PC-9 (cell line): ENCODE measurements at regions not wholly inside any gene's neighbourhood (a gene's known extent, or its start where the extent isn't known, plus 50 kb on each side); places are given as distances from the start of the nearest gene placed in this dataset.

Source experiments
- BruUV-seq: library from RNA; stranded (reverse); fragments of 400-500 nt; replicated peaks from 2 replicates; lab custom pipeline; 2021; lab: Mats Ljungman, UMichigan
- CTCF ChIA-PET: fragments of 300-600 bp; sonication (Branson Sonifier 250); formaldehyde crosslinking; loops from one replicate; lab custom pipeline; 2022; ENCODE audit warnings: antibody characterized with exemption; lab: Charles Lee
- POLR2A ChIA-PET: fragments of 300-600 bp; sonication (Branson Sonifier 250); formaldehyde crosslinking; loops from one replicate; lab custom pipeline; 2022; ENCODE audit warnings: antibody characterized with exemption; ENCODE audit not compliant: unreplicated experiment; lab: Charles Lee
- DNase-seq, 2 experiments: peaks; one replicate each; pipeline versions ENCODE4 v3.0.0 to v3.0.0-alpha.2; 2015 to 2022; ENCODE audit warnings: mixed read lengths in 1 of 2
- H2AFZ ChIP-seq: fragments of 200-600 bp; sonication (generic); 2 replicates; pipeline ENCODE4 v1.8.1; 2017; ENCODE audit warnings: antibody characterized with exemption
- H3F3A ChIP-seq: fragments of 200-600 bp; sonication (generic); 2 replicates; pipeline ENCODE4 v1.8.1; 2017; ENCODE audit warnings: antibody characterized with exemption, mild to moderate bottlenecking, low read depth; ENCODE audit not compliant: insufficient read depth
- H3K27ac ChIP-seq: fragments of 200-600 bp; sonication (generic); 2 replicates; pipeline ENCODE4 v1.6.1; 2016; ENCODE audit warnings: mixed run types
- H3K27me3 ChIP-seq: fragments of 200-600 bp; sonication (generic); 2 replicates; pipeline ENCODE4 v1.6.1; 2016; ENCODE audit warnings: low read depth, mixed run types; ENCODE audit not compliant: insufficient read depth
- H3K36me3 ChIP-seq: fragments of 200-600 bp; sonication (generic); 2 replicates; pipeline ENCODE4 v1.6.1; 2016; ENCODE audit warnings: low read depth, mixed run types
- H3K4me1 ChIP-seq: fragments of 200-600 bp; sonication (generic); replicated peaks from 2 replicates; pipeline ENCODE4 v1.6.1; 2016; ENCODE audit warnings: mixed run types; ENCODE audit not compliant: insufficient read depth
- H3K4me2 ChIP-seq: fragments of 200-600 bp; sonication (generic); 2 replicates; pipeline ENCODE4 v1.6.1; 2017; ENCODE audit warnings: mixed run types
- H3K4me3 ChIP-seq: fragments of 200-600 bp; sonication (generic); 2 replicates; pipeline ENCODE4 v1.6.1; 2016; ENCODE audit warnings: mixed run types
- H3K79me2 ChIP-seq: fragments of 200-600 bp; sonication (generic); 2 replicates; pipeline ENCODE4 v1.6.1; 2017; ENCODE audit warnings: low read depth, mixed run types
- H3K9me2 ChIP-seq: fragments of 200-600 bp; sonication (generic); 2 replicates; pipeline ENCODE4 v1.8.1; 2017; ENCODE audit warnings: mild to moderate bottlenecking; ENCODE audit not compliant: insufficient read depth
- H3K9me3 ChIP-seq: fragments of 200-600 bp; sonication (generic); 2 replicates; pipeline ENCODE4 v1.8.1; 2016; ENCODE audit warnings: low read depth; ENCODE audit not compliant: insufficient read depth
- H4K20me1 ChIP-seq: fragments of 200-600 bp; sonication (generic); 2 replicates; pipeline ENCODE4 v1.8.1; 2017; ENCODE audit not compliant: insufficient read depth
- EZH2 ChIP-seq: fragments of 200-600 bp; sonication (generic); IDR thresholded peaks from 2 replicates; pipeline ENCODE4 v1.8.0; 2017; ENCODE audit warnings: antibody characterized with exemption, low read depth
- intact Hi-C: fragments of 100-400 bp; cut with micrococcal nuclease; formaldehyde crosslinking; loops from one replicate; pipeline ENCODE4 v1.10.0; 2022; ENCODE audit not compliant: unreplicated experiment
- TF ChIP-seq, protein P1 (sequence below): fragments of 200-600 bp; sonication (generic); conservative IDR thresholded peaks from 2 replicates; pipeline ENCODE4 v1.6.1; 2017; ENCODE audit warnings: mixed run types, antibody characterized with exemption, mild to moderate bottlenecking, moderate library complexity

DNA sequence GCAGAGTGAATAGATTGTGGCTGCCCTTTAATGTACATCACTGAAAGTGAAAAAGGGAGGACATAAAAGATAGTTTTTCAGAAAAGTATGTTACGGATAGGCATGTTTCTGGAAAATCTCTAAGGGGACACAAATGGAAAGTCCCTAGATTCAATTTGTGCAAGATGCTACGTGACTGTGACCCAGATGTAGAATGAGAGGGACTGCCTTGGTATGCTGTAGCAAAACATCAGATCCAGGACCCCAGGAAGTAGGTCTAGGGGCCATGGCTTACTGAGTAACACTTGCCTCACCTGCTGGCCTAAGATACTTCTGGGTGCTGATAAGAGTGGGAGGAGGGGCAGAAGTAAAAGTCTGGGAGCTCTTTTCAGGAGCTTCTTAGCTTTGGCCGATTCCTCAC lies 191.2 kb upstream of the PHYHIPL start:
- ChIA-PET POLR2A (no interaction called here), CTCF (no interaction called here)
- no peaks in the 10 kb centered on the region for H3K9me3 ChIP-seq
- H3K4me3 ChIP-seq: no peak overlapping the region
- no peaks in the 10 kb centered on the region for H3K79me2 ChIP-seq
- no TSS peak for BruUV-seq
- no peak for DNase-seq
- H3K27ac ChIP-seq: no peak overlapping the region
- TF ChIP-seq, protein P1, sequence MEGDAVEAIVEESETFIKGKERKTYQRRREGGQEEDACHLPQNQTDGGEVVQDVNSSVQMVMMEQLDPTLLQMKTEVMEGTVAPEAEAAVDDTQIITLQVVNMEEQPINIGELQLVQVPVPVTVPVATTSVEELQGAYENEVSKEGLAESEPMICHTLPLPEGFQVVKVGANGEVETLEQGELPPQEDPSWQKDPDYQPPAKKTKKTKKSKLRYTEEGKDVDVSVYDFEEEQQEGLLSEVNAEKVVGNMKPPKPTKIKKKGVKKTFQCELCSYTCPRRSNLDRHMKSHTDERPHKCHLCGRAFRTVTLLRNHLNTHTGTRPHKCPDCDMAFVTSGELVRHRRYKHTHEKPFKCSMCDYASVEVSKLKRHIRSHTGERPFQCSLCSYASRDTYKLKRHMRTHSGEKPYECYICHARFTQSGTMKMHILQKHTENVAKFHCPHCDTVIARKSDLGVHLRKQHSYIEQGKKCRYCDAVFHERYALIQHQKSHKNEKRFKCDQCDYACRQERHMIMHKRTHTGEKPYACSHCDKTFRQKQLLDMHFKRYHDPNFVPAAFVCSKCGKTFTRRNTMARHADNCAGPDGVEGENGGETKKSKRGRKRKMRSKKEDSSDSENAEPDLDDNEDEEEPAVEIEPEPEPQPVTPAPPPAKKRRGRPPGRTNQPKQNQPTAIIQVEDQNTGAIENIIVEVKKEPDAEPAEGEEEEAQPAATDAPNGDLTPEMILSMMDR: no peak
- TF ChIP-seq EZH2: no peak
- no peaks in the 10 kb centered on the region for H3F3A ChIP-seq
- no peaks in the 10 kb centered on the region for H3K4me1 ChIP-seq
- H4K20me1 ChIP-seq: no peaks in the 10 kb centered on the region
- H3K9me2 ChIP-seq: no peaks in the 10 kb centered on the region
- H3K27me3 ChIP-seq: no peaks in the 10 kb centered on the region
- no peak overlapping the region for H2AFZ ChIP-seq
- intact Hi-C loops: no loop called here
- no peak overlapping the region for H3K4me2 ChIP-seq
- no peaks in the 10 kb centered on the region for H3K36me3 ChIP-seq

DNA sequence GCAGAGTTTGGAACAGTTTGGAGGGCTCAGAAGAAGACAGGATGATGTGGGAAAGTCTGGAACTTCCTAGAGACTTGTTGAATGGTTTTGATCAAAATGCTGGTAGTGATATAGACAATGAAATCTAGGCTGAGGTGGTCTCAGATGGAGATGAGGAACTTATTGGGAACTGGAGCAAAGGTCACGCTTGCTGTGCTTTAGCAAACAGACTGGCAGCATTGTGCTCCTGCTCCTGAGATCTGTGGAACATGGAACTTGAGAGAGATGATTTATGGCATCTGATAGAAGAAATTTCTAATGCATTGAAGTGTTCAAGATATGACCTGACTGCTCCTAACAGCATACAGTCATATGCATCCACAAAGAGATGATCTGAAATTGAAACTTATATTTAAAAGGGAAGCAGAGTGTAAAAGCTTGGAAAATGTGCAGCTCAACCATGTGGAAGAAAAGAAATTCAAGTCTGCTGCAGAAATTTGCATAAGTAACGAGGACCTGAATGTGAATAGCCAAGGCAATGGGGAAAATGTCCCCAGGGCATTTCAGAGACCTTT lies 186.9 kb upstream of the PHYHIPL start:
- no TSS peak for BruUV-seq
- H3K4me1 ChIP-seq: no peaks in the 10 kb centered on the region

GRCh38 chr10:58990693-58991092 lies 185.8 kb upstream of the PHYHIPL start:
- Histone ChIP-seq H3K4me2 (no peak overlapping the region), H3F3A (no peaks in the 10 kb centered on the region), H3K9me3 (no peaks in the 10 kb centered on the region), H3K9me2 (no peaks in the 10 kb centered on the region), H3K4me3 (no peak overlapping the region), H3K79me2 (no peaks in the 10 kb centered on the region), H4K20me1 (no peaks in the 10 kb centered on the region), H2AFZ (no peak overlapping the region), H3K27me3 (no peaks in the 10 kb centered on the region), H3K4me1 (no peaks in the 10 kb centered on the region), H3K36me3 (no peaks in the 10 kb centered on the region), H3K27ac (no peak overlapping the region)
- no peak for DNase-seq
- CTCF ChIA-PET: no interaction called here
- intact Hi-C loops: no loop called here
- no TSS peak for BruUV-seq
- TF ChIP-seq, protein P1: no peak
- no peak for TF ChIP-seq EZH2
- POLR2A ChIA-PET: no interaction called here

More for the DNA sequence above, 186.9 kb upstream of the PHYHIPL start:
- H2AFZ ChIP-seq: no peak overlapping the region
- H3K27ac ChIP-seq: no peak overlapping the region
- H3K27me3 ChIP-seq: no peaks in the 10 kb centered on the region
- H3K9me2 ChIP-seq: no peaks in the 10 kb centered on the region
- H3K36me3 ChIP-seq: no peaks in the 10 kb centered on the region
- no peaks in the 10 kb centered on the region for H3K9me3 ChIP-seq
- CTCF ChIA-PET: no interaction called here
- no peaks in the 10 kb centered on the region for H3F3A ChIP-seq
- no peak overlapping the region for H3K4me2 ChIP-seq
- no peak for DNase-seq
- H4K20me1 ChIP-seq: no peaks in the 10 kb centered on the region
- intact Hi-C loops: no loop called here
- no peaks in the 10 kb centered on the region for H3K79me2 ChIP-seq
- POLR2A ChIA-PET: no interaction called here
- no peak overlapping the region for H3K4me3 ChIP-seq
- no peak for TF ChIP-seq EZH2
- TF ChIP-seq, protein P1: no peak
